GM21786 (cell line): ENCODE measurements at regions not wholly inside any gene's neighbourhood (a gene's known extent, or its start where the extent isn't known, plus 50 kb on each side); places are given as distances from the start of the nearest gene placed in this dataset.
"Not testable (repeated sequence)": the region's sequence is repeated elsewhere in the genome, so short reads cannot be mapped to it uniquely, and the experiment has no call there.

Experiments used
- ATAC-seq: cut with Tn5 transposase; IDR thresholded peaks from one replicate; pipeline ENCODE4 v1.9.1; 2021; ENCODE audit not compliant: unreplicated experiment

DNA sequence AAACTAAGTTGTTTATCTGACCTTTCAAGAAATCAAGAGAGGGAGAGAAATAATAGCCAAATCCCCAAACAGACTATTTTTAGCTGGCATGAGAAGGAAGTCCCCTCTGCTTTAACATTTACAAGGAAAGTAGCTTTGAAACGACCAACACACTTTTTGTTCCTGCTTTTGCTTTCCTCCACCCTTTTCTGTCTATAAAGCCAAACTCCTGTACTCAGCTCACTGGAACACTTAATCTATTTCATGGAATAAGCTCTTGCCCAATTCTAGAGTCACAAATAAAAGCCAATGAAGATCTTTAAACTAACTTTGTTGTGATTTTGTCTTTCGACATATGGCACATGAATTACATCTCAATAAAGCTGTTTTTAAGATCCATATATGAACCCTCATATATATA lies 86.8 kb upstream of the CCDC71L start:
- ATAC-seq = no peak

DNA sequence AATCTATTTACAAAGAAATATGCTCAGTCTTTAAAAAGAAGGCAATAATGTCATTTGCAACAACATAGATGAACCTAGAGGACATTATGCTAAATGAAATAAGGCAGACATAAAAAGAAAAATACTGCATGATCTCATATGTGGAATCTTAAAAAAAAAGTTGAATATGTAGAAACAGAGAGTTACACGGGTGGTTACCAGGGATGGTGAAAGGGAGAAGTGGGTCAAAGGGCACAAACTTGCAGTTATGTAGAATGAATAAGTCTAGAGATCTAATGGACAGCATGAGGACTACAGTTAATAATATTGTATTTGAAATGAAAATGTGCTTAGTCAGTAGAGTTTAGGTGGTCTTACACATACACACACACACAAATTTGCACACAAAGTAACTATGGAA lies 88.2 kb upstream of the CCDC71L start:
- ATAC-seq = no peak

DNA sequence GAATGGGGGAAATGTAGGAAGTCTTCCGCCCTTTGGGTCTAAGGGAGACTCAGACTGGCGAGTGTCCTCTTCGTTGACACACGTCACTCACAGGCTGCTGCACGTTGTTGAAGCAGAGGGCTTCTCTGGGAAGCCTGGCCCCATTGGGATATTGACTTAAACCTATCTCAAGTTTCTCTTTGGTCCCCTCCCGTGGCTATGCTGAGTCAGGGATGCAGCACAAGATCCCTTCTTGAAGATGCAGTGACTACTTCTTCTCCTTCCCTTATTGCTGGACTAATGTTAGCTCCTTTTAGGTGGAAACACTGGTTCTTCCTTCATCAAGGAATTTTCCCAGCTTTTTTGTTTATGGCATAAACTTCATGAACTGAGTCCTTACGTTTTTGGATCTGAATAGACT lies 89.8 kb upstream of the CCDC71L start:
- ATAC-seq = no peak

DNA sequence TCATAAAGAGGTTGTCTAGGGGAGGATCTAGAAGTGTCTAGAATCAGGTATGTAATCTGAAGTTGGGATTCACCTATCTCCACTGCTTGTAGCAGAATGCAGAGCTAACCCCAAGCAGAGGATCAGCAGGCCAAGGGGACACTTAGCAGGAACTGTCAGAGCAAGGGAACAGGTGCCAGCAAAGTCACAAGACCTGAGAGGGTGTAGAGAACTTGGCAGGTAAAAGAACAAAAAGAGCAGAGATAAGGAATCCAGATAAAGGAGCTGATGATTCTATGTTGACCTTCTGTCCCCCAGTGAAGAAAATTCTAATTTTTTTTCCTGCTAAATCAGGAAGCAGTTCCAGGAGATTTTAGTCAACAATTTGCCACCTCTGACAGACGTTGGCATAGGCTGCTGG lies 91.4 kb upstream of the CCDC71L start:
- ATAC-seq = no peak

DNA sequence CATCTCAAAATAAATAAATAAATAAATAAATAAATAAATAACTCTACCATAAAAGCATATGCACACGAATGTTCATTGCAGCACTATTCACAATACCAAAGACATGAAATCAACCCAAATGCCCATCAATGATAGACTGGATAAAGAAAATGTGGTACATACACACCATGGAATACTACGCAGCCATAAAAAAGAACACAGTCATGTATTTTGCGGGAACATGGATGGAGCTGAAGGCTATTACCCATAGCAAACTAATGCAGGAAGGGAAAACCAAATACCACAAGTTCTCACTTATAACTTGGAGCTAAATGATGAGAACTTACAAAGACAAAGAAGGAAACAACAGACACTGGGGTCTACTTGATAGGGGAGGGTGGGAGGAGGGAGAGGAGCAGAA lies 94.1 kb upstream of the CCDC71L start:
- not testable (repeated sequence) for ATAC-seq

DNA sequence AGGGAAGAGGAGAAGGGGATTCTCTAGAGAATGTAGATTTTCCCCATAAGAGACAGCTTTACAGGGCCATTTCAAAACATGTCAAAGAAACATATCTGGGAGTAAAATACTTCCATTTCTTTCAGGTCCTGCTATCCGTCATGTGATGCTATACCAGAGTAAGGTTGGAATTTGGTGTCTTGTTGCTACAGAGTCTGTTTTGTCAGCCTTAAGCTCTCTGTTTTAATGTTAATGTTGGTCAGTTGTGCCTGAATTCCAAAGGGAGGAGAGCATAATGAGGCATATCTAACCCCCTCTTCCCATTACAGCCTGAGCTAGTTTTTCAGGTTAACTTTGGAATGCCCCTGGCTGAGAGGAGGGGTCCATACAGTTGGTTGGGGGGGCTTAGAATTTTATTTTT lies 94.7 kb upstream of the CCDC71L start:
- no peak for ATAC-seq

DNA sequence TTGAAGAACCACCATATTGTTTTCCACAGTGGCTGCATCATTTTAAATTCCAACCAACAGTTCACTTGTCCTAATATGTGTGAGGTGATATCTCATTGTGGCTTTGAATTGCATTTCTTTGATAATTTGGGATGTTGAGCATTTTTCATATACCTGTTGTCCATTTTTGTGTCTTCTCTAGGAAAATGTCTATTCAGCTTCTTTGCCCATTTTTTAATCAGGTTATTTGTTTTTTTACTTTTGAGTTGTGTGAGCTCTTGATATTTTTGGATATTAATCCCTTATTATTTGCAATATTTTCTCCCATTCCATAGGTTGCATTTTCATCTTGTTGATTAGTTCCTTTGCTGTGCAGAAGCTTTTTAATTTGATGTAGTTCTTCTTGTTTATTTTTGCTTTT lies 95.1 kb upstream of the CCDC71L start:
- no peak for ATAC-seq

DNA sequence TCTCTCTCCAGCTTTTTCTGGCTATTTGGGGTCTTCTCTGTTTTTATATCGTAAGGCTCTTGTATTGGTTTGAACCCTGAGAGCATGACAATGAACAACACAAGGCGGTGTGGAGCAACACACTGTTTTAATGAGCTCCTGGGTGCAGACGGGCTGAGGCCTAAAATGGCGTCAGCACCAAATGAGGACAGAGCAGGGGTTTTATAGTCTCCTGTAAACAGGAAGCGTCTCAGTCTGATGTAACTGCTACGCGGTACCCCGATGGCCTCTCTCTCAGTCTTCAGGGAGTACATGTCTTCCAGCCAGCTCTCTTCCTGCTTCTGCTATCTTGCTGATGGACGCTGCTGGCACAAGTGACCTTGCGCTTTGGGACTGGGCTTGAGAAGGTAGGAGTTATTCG lies 95.9 kb upstream of the CCDC71L start:
- no peak for ATAC-seq

DNA sequence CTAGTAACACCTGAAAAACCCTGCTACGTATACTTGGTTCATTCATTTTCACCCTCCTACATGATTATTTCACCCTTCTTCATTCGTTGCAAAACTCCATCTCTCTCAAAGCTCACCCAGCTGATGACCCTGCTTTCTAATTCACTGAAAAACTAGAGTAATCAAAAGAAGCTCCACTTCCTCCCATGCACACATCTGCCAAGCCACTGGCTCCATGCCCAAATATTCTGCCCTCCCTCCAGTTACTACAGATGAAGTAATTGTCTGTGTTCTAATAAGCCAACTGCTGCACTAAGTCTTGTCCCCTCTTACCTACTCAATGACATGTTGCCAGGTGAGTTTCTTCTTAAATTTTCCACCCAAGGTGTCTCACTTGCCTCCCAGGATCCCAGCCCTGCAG lies 96.9 kb upstream of the CCDC71L start:
- no peak for ATAC-seq

DNA sequence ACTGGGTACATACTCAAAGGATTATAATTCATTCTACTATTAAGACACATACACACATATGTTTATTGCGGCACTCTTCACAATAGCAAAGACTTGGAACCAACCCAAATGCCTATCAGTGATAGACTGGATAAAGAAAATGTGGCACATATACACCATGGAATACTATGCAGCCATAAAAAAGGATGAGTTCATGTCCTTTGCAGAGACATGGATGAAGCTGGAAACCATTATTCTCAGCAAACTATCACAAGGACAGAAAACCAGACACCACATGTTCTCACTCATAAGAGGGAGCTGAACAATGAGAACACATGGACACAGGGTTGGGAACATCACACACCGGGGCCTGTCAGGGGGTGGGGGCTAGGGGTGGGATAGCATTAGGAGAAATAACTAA lies 101.9 kb upstream of the CCDC71L start:
- not testable (repeated sequence) for ATAC-seq

DNA sequence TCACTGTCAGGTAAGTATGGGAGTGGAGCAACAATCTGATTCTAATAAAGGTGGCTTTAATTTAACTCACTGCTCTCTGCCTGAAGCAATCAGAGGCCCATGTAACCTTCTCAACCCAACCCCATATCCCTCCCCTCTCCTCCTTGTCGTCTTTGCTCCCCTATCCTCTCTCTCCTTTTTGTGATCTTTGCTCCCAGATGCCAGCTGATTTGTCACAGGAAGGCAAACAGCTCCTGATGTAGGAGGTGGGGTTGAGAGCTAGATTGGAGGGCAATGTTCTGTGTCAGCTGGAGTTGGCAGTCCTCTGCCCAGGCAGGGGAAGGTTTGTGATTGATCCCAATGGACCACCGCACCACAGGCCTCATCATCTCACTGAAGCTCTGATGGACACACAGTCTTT lies 101.4 kb upstream of the PIK3CG start:
- no peak for ATAC-seq

DNA sequence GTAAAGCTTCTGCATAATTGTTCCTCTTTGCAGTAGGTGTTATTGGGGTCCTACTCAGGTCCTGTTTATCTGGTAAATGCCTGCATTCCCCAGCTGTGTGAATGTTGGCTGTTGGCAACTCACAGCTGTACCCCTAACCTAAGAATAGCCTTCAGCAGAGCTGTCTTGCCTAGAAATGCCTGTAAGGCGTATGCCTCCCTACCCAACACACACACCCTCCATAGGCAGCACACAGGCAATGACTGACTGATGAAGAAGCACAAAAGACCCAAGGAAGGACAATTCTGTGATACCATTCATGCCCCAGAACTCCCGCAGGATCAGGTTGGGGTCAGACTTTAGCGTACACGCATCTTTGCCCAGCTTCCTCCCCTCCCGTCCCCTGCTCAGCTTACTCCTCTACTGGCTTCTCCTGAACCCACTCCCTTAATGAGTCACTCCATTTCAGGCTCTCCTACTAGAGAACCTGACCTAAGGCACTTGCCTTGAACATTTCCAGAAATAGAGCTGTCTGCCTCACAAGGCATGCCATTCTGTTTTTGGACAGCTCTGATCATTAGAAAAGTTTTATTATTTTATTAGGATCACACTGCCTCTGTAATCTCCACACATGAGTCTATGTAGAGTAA lies 99.2 kb upstream of the PIK3CG start:
- ATAC-seq = no peak

DNA sequence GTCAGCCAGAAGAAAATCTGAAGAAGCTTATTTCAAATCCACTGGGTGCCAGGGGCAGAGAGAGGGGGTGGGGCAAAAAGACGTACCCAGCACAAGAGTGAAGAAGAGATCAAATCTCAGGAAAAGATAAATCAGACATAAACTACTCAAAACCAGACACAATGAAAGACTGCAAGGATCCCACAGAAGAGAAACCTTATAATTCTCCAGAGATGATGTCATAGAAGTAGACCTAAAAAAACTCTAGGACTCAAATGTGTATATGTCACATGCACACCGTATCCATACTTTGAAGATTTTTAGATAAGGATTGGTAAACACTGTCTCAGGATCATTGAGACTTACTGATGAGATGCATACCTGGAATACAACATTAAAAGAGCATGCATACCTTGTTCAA lies 98.5 kb upstream of the PIK3CG start:
- no peak for ATAC-seq

DNA sequence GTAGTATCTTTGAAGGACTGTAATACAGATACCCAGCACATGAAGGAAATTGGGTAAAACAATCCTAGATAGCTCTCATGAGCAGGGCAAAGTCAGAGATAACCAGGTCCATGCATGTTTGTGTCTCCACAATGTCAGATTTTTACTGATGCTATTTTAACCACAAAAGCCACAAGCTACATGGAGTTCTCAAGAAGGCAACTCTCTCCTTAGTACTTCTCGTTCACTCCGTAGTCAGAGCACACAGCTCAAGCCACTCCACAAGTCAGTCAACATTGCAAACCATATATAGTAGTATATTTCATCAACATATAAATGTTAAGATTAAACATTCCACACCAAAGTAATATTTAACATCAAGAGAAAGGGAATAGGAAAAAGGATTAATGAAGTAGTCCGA lies 98.0 kb upstream of the PIK3CG start:
- no peak for ATAC-seq

DNA sequence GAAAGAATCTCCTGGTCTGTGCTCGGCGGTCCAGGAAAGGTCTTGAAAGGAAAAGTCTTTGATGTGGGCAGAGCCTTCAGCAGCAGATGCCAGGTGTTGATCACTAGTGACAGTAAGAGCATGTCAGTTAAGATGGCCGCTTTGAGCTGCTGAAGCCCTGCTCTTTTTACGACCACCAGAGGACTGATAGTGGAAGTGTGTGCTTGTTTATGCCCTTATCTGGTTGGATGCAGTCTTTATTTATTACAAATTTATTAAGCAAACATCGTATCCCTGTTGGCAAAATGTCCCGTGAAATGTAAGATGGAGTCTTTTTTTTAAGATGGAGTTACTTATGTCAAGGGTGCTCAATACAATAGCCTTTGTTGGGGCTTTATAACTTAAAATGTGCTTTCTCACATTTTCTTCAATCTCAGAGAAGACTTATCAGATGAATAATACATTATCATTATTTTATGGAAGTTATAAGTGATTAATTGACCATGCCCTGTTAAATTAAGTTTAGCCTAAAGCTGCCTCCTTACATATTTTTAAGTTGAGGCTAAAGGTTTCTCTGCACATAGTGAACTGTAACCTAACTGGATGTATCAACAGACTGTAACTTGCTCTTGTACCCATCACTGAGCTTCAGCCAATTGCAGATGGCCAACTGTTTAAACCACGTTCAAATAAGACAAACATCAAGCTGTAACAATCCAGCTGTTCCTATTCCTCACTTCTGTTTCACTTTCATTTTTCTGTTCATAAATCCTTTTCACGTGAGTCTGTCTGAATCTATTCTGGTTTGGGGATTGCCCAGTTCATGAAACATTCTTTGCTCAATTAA lies 97.4 kb upstream of the PIK3CG start:
- ATAC-seq = peak; percentile 63

DNA sequence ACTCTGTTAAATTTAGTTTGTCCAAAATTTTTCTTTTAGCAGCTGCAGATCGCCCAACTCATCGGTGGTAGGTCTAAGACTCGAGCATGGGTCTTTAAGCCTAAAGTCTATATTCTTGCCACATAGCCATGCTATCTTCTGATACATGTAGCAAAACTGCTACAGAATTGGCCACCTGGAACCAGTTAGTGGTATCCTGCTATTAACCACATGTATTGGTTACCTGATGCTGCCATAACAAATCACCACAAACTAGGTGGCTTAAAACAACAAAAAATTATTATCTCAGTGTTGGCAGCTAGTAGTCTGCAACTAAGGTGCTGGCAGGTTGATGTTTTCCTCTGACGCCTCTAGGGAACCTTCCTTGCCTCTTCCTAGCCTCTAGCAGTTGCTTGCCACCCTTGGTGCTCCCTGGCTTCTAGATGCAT lies 96.7 kb upstream of the PIK3CG start:
- ATAC-seq = peak; percentile 77

DNA sequence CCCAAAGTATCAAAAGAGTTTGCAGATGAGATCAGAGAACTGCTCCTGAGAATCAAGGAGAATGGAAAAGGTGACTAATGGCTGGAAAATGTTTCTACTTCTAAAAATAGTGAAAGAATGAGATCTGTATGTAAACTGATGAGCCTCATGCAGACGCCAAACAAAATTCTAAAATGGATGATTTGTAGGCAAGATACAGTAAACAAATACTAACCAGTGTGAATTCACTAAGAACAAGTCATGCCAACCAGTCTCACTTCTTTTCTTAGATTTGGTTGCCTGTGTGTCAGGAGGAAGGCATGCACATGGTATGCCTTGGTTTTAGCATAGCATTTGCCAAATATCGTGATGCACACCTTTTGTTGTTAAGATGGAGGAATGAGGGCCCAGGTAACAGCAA lies 94.9 kb upstream of the PIK3CG start:
- no peak for ATAC-seq

DNA sequence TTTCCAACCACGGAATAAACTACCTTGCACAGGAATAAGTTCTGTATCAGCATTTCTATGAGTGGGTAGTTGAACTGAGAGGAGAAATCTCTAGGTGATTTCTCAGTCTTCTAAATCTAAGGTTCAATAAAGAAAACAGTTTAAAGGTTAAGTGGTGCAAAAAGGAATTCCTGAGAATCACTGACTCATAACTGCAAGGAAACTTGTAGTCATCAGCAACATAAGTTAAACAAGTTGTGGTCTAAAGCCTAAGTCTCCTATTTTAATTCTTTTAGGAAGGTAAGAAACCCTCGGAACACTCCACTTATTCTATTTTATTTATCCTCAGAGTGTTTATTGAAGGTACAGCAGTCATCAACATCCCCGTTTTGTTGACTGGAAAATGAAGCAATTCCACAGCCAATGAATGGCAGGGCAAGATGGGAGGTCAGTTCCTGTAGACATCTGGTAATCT lies 92.4 kb upstream of the PIK3CG start:
- ATAC-seq = no peak

DNA sequence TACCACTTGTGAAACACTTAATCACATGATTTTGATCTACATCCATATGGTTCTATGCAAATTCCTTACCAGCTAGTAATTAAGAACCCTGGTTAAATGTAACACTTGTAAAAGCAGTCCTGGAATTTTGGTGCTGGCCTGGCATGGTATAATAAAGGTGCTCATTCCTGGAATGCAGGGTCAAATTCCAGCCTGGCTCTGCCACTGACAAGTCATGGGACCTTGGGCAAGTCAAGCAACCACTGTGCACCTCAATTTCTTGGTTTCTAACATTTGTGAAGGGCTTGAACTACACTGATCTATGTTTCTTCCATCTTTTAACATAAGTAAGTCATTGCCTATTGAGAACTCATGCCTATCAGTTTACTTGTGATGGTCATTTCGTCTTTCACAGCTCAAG lies 91.9 kb upstream of the PIK3CG start:
- no peak for ATAC-seq

DNA sequence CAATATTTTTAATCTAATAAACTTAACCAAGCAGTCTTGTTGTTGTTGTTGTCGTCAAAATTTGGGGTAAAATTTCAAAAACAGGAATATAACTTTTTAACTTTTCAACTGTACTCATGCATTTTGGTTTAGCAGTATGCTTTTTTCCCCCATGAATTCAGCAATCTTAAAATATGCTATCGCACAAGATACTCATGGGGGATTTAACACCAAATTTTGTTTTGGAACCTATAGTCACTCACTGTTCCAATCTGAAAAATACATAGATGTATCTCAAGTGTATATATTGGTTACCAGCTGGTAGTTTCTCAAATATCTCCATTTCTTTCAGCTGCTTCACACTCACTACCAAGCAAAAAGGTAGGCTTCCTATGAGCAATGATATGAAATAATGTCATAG lies 91.4 kb upstream of the PIK3CG start:
- no peak for ATAC-seq

DNA sequence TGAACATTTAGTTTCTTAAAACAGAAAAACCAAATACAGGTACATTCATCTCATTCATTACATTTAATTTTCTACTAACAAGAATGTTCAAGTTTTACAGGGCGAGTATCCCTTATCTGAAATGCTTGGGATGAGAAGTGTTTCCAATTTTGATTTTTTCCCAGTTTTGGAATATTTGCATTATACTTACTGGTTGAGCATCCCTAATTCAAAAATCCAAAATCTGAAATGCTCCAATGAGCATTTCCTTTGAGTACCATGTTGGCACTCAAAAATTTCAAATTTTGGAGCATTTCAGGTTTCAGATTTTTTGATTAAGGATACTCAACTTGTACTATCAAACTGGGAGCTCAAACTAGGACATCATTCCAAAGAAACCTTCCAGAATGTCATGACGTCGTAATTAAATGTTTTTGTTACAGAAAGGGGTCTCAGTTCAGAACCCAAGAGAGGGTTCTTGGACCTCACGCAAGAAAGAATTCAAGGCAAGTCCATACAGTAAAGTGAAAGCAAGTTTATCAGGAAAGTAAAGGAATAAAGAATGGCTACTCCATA lies 90.8 kb upstream of the PIK3CG start:
- ATAC-seq = no peak

DNA sequence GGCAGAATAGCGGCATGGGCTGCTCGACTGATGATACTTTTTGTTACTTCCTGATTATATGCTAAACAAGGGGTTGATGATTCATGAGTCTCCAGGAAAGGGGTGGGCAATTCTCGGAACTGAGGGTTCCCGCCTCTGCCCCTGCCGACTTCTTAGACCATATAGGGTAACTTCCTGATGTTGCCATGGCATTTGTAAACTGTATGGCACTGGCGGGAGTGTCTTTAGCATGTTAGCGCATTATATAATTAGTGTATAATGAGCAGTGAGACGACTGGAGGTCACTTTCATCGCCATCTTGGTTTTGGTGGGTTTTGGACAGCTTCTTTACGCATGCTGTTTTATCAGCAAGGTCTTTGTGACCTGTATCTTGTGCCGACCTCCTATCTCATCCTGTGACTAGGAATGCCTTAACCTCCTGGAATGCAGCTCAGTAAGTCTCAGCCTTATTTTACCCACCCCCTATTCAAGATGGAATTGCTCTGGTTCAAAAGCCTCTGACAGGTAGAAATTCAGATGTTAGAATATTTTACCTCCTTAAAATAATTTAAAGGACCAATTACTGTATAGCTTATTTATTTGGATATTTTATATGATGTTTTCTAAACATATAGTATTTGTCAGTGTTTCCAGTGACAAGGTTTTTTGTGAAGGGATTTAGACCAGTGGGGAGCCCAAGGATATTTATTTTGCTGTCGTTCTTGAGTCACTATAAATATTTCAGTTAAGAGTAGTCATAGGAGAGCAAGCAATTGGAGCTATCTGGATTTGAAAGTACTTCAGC lies 90.1 kb upstream of the PIK3CG start:
- ATAC-seq = no peak
